GM23248 (cell line): ENCODE measurements at regions not wholly inside any gene's neighbourhood (a gene's known extent, or its start where the extent isn't known, plus 50 kb on each side); places are given as distances from the start of the nearest gene placed in this dataset.

ENCODE experiments used
- DNase-seq: peaks from one replicate; pipeline ENCODE4 v3.0.0-alpha.2; 2015
- H2AFZ ChIP-seq: fragments of 200-600 bp; sonication (generic); 2 replicates; pipeline ENCODE4 v1.6.1; 2016; ENCODE audit warnings: antibody characterized with exemption
- H3F3A ChIP-seq: fragments of 200-600 bp; sonication (generic); 2 replicates; pipeline ENCODE4 v1.6.1; 2016; ENCODE audit warnings: mild to moderate bottlenecking, antibody characterized with exemption, mixed run types; ENCODE audit not compliant: insufficient read depth
- H3K27ac ChIP-seq: fragments of 200-600 bp; sonication (generic); 2 replicates; pipeline ENCODE4 v1.5.1; 2016; ENCODE audit warnings: mild to moderate bottlenecking
- H3K27me3 ChIP-seq: fragments of 200-600 bp; sonication (generic); replicated peaks from 2 replicates; pipeline ENCODE4 v1.6.1; 2016; ENCODE audit warnings: mild to moderate bottlenecking; ENCODE audit not compliant: insufficient read depth
- H3K36me3 ChIP-seq: fragments of 200-600 bp; sonication (generic); 2 replicates; pipeline ENCODE4 v1.6.1; 2016; ENCODE audit warnings: low read depth, mild to moderate bottlenecking
- H3K4me1 ChIP-seq: fragments of 200-600 bp; sonication (generic); 2 replicates; pipeline ENCODE4 v1.6.1; 2016; ENCODE audit warnings: mild to moderate bottlenecking; ENCODE audit not compliant: insufficient read depth
- H3K4me2 ChIP-seq: fragments of 200-600 bp; sonication (generic); one replicate; pipeline ENCODE4 v1.6.1; 2016; ENCODE audit warnings: mild to moderate bottlenecking; ENCODE audit not compliant: unreplicated experiment
- H3K4me3 ChIP-seq: fragments of 200-600 bp; sonication (generic); 2 replicates; pipeline ENCODE4 v1.5.1; 2016; ENCODE audit warnings: mild to moderate bottlenecking
- H3K79me2 ChIP-seq: fragments of 200-600 bp; sonication (generic); 2 replicates; pipeline ENCODE4 v1.6.1; 2016; ENCODE audit warnings: mild to moderate bottlenecking; ENCODE audit not compliant: insufficient read depth
- H3K9ac ChIP-seq: fragments of 200-600 bp; sonication (generic); 2 replicates; pipeline ENCODE4 v1.6.1; 2016; ENCODE audit warnings: mild to moderate bottlenecking
- H3K9me2 ChIP-seq: fragments of 200-600 bp; sonication (generic); 2 replicates; pipeline ENCODE4 v1.6.1; 2016; ENCODE audit warnings: mixed run types, mild to moderate bottlenecking, moderate library complexity; ENCODE audit not compliant: insufficient read depth
- H3K9me3 ChIP-seq: fragments of 200-600 bp; sonication (generic); one replicate; pipeline ENCODE4 v1.6.1; 2017; ENCODE audit warnings: low read depth
- H4K20me1 ChIP-seq: fragments of 200-600 bp; sonication (generic); 2 replicates; pipeline ENCODE4 v1.6.0; 2016; ENCODE audit not compliant: insufficient read depth
- EZH2 ChIP-seq: fragments of 200-600 bp; sonication (generic); IDR thresholded peaks from 2 replicates; pipeline ENCODE4 v1.6.1; 2018; ENCODE audit warnings: antibody characterized with exemption, mild to moderate bottlenecking; ENCODE audit not compliant: insufficient read depth, poor library complexity, severe bottlenecking
- EZH2phosphoT487 ChIP-seq: fragments of 200-600 bp; sonication (generic); IDR thresholded peaks from 2 replicates; pipeline ENCODE4 v1.6.1; 2018; ENCODE audit warnings: antibody characterized with exemption, moderate library complexity, mild to moderate bottlenecking, low read depth; ENCODE audit not compliant: insufficient read depth
- WGBS, 2 experiments: methylation state at CpG; one replicate each; pipeline ENCODE4 v1.1.6; 2015 to 2017; ENCODE audit warnings: low lambda C conversion rate in 2 of 2, low coverage in 1 of 2; ENCODE audit errors: missing lambda C conversion rate in 2 of 2; 5-methylcytosine and 5-hydroxymethylcytosine counted together
- in situ Hi-C: fragments of 300-500 bp; cut with MboI; formaldehyde crosslinking; loops from 2 replicates; pipeline ENCODE4 v1.15.0; 2020

DNA sequence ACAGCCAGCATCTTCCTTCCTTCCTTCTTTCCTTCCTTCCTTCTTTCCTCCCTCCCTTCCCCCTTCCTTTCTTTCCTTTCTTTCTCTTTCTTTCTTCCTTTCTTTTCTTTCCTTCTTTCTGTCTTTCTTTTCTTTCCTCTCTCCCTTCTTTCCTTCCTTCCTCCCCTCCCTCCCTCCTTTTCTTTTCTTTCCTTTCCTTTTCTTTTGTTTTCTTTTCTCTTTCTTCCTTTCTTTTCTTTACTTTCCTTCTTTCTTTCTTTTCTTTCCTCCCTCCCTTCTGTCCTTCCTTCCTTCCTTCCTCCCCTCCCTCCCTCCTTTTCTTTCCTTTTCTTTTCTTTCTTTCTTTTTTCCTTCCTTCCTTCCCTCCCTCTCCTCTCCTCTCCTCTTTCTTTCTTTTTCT lies 296.0 kb upstream of the LRRTM4 start:
- DNase-seq, result no peak
- no peak overlapping the region for H3K9ac ChIP-seq
- H3K27me3 ChIP-seq, result no peaks in the 10 kb centered on the region
- no peaks in the 10 kb centered on the region for H3K36me3 ChIP-seq
- TF ChIP-seq EZH2phosphoT487, result no peak
- no peaks in the 10 kb centered on the region for H3K9me3 ChIP-seq
- no peaks in the 10 kb centered on the region for H3K9me2 ChIP-seq
- no peak overlapping the region for H2AFZ ChIP-seq
- no peaks in the 10 kb centered on the region for H3F3A ChIP-seq
- H3K27ac ChIP-seq, result no peak overlapping the region
- no peak overlapping the region for H3K4me2 ChIP-seq
- no peaks in the 10 kb centered on the region for H4K20me1 ChIP-seq
- no peak overlapping the region for H3K4me3 ChIP-seq
- H3K4me1 ChIP-seq, result no peaks in the 10 kb centered on the region
- no peaks in the 10 kb centered on the region for H3K79me2 ChIP-seq
- in situ Hi-C loops, result no loop called here

DNA sequence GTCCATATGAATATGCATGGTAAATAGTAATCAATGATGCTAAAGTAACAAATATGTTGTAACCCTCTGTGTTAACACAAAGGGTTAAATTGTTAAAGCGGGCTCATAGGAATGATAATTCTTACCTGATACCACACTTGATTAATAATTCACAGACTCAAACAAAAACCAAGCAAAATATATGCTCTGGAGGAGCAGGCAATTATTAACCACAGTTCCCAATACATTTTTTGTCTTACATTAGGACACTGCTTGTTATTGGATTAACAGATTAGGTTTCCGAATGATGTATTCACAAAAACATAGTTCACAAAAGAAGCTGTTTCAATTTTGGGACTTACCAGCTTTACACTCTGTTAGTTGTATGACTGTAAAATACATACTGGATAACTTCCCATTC lies 300.9 kb upstream of the LRRTM4 start:
- Histone ChIP-seq H3K36me3 (no peaks in the 10 kb centered on the region), H3K4me1 (no peaks in the 10 kb centered on the region), H3K27ac (no peak overlapping the region), H3K27me3 (no peaks in the 10 kb centered on the region), H3K9ac (no peak overlapping the region), H3K9me3 (no peaks in the 10 kb centered on the region), H2AFZ (no peak overlapping the region), H4K20me1 (no peaks in the 10 kb centered on the region), H3K4me2 (no peak overlapping the region), H3K79me2 (no peaks in the 10 kb centered on the region), H3K4me3 (no peak overlapping the region), H3K9me2 (no peaks in the 10 kb centered on the region), H3F3A (no peaks in the 10 kb centered on the region)
- TF ChIP-seq EZH2 (no peak), EZH2phosphoT487 (no peak)
- in situ Hi-C loops, result no loop called here
- 17 to 20% methylated on average over 2 of the region's 2 CpGs for WGBS, 2 experiments
- DNase-seq, result no peak

DNA sequence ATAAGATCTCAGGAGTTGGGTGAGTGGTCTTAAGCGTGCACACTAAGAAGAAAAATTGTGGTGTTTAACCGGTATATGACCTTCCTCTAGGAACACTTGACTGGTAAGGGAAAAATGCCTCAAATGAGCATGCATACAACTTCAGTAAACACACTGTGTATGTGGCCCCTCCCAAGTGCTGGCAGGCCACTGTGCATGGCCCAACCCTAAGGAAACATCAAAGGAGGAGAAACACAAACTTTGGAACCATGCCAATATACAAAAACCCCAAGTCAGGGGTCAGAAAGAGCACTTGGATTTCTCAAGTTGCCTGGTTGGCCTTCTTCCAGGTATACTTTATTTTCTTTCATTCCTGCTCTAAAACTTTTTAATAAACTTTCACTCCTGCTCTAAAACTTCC lies 308.9 kb upstream of the LRRTM4 start:
- DNase-seq, result no peak
- in situ Hi-C loops, result no loop called here
- no peaks in the 10 kb centered on the region for H3K4me1 ChIP-seq
- H3K9me2 ChIP-seq, result no peaks in the 10 kb centered on the region
- no peaks in the 10 kb centered on the region for H3K36me3 ChIP-seq
- no peaks in the 10 kb centered on the region for H3K79me2 ChIP-seq
- no peak overlapping the region for H3K9ac ChIP-seq
- WGBS, 2 experiments, result 45 to 49% methylated on average over 2 of the region's 2 CpGs
- H4K20me1 ChIP-seq, result no peaks in the 10 kb centered on the region
- no peak overlapping the region for H3K4me2 ChIP-seq
- no peaks in the 10 kb centered on the region for H3K27me3 ChIP-seq
- H3K4me3 ChIP-seq, result no peak overlapping the region
- H3K9me3 ChIP-seq, result no peaks in the 10 kb centered on the region
- TF ChIP-seq EZH2, result no peak
- no peak for TF ChIP-seq EZH2phosphoT487
- H2AFZ ChIP-seq, result no peak overlapping the region
- H3F3A ChIP-seq, result no peaks in the 10 kb centered on the region
- H3K27ac ChIP-seq, result no peak overlapping the region

DNA sequence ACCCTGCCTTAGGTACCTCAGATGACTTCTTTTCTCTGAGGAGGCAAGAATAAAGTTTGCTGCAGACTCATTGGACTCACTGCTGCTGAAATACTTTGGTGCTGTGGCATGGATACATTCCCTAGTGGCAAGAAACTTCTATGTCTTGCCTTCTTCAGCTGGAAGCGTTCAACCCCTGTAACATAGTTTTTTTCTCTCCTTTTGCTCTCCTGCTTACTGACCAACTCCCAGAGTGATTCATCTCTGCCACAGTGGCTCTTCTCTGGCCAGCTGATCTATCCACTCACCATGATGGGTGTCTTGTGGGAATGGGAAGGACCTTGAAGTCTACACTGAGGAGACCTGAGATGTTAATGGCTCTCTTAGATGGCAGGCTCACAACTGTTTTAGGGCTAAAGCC lies 309.3 kb upstream of the LRRTM4 start:
- H3F3A ChIP-seq, result no peaks in the 10 kb centered on the region
- no peak overlapping the region for H3K27ac ChIP-seq
- H3K79me2 ChIP-seq, result no peaks in the 10 kb centered on the region
- TF ChIP-seq EZH2phosphoT487 (no peak), EZH2 (no peak)
- no peak for DNase-seq
- H3K4me1 ChIP-seq, result no peaks in the 10 kb centered on the region
- no peak overlapping the region for H3K9ac ChIP-seq
- in situ Hi-C loops, result no loop called here
- H4K20me1 ChIP-seq, result no peaks in the 10 kb centered on the region
- H2AFZ ChIP-seq, result no peak overlapping the region
- H3K27me3 ChIP-seq, result no peaks in the 10 kb centered on the region
- WGBS, 2 experiments, result 0 to 15% methylated on average over 1 of the region's 1 CpG
- H3K4me3 ChIP-seq, result no peak overlapping the region
- H3K9me2 ChIP-seq, result no peaks in the 10 kb centered on the region
- no peaks in the 10 kb centered on the region for H3K9me3 ChIP-seq
- H3K4me2 ChIP-seq, result no peak overlapping the region
- no peaks in the 10 kb centered on the region for H3K36me3 ChIP-seq

DNA sequence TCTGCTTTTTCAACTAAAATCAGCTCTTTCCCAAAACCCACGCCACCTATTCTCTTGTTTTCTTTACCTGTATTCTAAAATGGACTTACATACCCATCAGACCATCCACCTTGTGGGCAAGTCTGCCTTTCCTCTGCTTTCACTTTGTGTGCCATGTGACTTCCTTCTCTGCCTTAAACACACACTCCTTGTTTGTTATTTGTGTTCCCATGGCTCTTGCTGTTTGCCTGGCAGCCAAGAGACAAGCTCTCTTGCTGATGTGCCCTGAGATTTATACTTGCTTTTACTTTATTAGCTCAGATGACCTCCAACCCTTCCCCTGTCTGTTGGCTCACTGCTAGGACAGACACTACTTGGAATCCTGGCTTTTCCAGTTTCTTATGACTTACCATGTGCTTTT lies 309.7 kb upstream of the LRRTM4 start:
- no peak overlapping the region for H3K4me2 ChIP-seq
- no peak overlapping the region for H2AFZ ChIP-seq
- no peaks in the 10 kb centered on the region for H3K36me3 ChIP-seq
- in situ Hi-C loops, result no loop called here
- H3K9me3 ChIP-seq, result no peaks in the 10 kb centered on the region
- no peak for DNase-seq
- no peaks in the 10 kb centered on the region for H4K20me1 ChIP-seq
- no peaks in the 10 kb centered on the region for H3K27me3 ChIP-seq
- no peak overlapping the region for H3K27ac ChIP-seq
- no peaks in the 10 kb centered on the region for H3K4me1 ChIP-seq
- no peaks in the 10 kb centered on the region for H3K79me2 ChIP-seq
- H3K9me2 ChIP-seq, result no peaks in the 10 kb centered on the region
- H3K4me3 ChIP-seq, result no peak overlapping the region
- no peak overlapping the region for H3K9ac ChIP-seq
- 0 to 7% methylated on average over 1 of the region's 1 CpG for WGBS, 2 experiments
- TF ChIP-seq EZH2 (no peak), EZH2phosphoT487 (no peak)
- H3F3A ChIP-seq, result no peaks in the 10 kb centered on the region
